22Rv1 (cell line): ENCODE measurements at regions not wholly inside any gene's neighbourhood (a gene's known extent, or its start where the extent isn't known, plus 50 kb on each side); places are given as distances from the start of the nearest gene placed in this dataset.

ENCODE experiments used
- CTCF ChIP-seq: fragments of 450-650 bp; IDR thresholded peaks from 2 replicates; pipeline ENCODE4 v1.5.1; 2017; ENCODE audit warnings: mild to moderate bottlenecking
- ZFX ChIP-seq: fragments of 450-650 bp; IDR thresholded peaks from 2 replicates; pipeline ENCODE4 v1.6.1; 2017; ENCODE audit warnings: antibody characterized with exemption, borderline replicate concordance

- TF ChIP-seq CTCF: no peak
- no peak for TF ChIP-seq ZFX
Measured at GRCh38 chr10:128278362-128278761, 152.1 kb upstream of the MKI67 start.
